ENCODE measurements at regions not wholly inside any gene's neighbourhood (a gene's known extent, or its start where the extent isn't known, plus 50 kb on each side); places are given as distances from the start of the nearest gene placed in this dataset.

DNA sequence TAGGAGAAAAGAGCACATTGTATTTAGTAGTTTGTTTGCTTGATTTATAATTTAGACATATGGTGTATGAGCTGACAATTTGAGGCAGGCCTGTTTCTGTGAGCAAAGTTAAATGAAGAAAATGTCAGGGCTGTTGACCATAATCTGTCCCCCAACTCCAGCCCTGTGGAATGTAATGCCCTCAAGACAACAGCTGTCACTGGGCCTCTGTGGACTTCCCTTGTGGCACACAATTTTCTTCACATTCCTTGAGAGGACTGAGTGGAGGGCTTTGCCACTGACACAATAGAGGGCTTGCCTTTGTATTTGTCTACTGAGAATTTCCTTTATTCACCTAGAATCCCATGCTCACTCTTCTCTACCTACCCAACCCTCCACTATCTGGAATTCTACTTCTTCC, 141.2 kb upstream of the CD180 start:
- Histone ChIP-seq H3K36me3 (ENCODE audit: control insufficient read depth in 2 of 2, insufficient read depth in 2 of 2, low read length in 1 of 2) (no peaks in the 10 kb centered on the region), H3K9ac (ENCODE audit: control insufficient read depth, insufficient read depth, low read length) (no peak overlapping the region), H3K4me2 (ENCODE audit: control insufficient read depth, insufficient read depth) (no peak overlapping the region), H3K27me3 (replicated peaks in 1 of 2; ENCODE audit: control insufficient read depth in 2 of 2, insufficient read depth in 2 of 2, low read length in 1 of 2) (no peaks in the 10 kb centered on the region), H4K20me1 (ENCODE audit: control insufficient read depth, insufficient read depth) (no peaks in the 10 kb centered on the region), H3K9me3 (replicated peaks; ENCODE audit: control insufficient read depth, insufficient read depth, low read length) (no peaks in the 10 kb centered on the region), H3K4me3 (no peak overlapping the region), H3K79me2 (ENCODE audit: control insufficient read depth, insufficient read depth, low read length) (no peaks in the 10 kb centered on the region), H2AFZ (ENCODE audit: control insufficient read depth, low read depth, low read length) (no peak overlapping the region), H3K27ac (ENCODE audit: control insufficient read depth, insufficient read depth) (no peak overlapping the region), H3K4me1 (ENCODE audit: control insufficient read depth, insufficient read depth, low read length) (no peaks in the 10 kb centered on the region)
- ATAC-seq (no peak), FAIRE-seq (no peak), DNase-seq (ENCODE audit: low read depth, low spot score) (no peak)
- SMC1A ChIA-PET (ENCODE audit: uncharacterized antibody, unreplicated experiment), result no interaction called here
- BruUV-seq (replicated peaks), result no TSS peak
- POLR2A ChIA-PET, result no interaction called here
- TF ChIP-seq SKIL (IDR thresholded peaks at IDR 0.05; ENCODE audit: low read depth, poor library complexity, severe bottlenecking) (no peak), IRF5 (IDR thresholded peaks at IDR 0.05; ENCODE audit: borderline replicate concordance) (no peak), KDM1A (IDR thresholded peaks at IDR 0.05; ENCODE audit: borderline replicate concordance) (no peak)
- in situ Hi-C loops (cut with MboI), result no loop called here
- RAD21 ChIA-PET (ENCODE audit: unreplicated experiment), result no interaction called here
- CTCF ChIA-PET, result no interaction called here
- intact Hi-C loops (cut with micrococcal nuclease; ENCODE audit: unreplicated experiment), result no loop called here

DNA sequence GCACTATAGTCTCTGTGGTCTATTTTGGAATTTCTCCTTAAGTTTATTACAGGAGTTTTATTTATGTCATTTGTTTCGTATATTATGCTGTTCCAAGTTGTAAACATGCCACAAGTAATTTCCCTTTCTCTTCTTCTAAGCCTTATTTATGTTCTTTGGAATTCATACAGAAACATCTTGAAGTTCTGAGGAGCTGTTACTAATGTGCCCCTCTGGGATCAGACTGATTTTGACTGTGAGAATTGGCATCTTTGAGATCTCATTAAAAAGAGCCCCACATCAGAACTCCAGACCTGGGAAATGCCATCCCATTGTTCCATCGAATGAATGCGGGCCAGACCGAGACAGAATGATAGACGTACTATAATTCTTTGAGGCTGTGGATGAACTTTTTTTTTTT, 138.8 kb upstream of the CD180 start:
- RAD21 ChIA-PET (ENCODE audit: unreplicated experiment), result no interaction called here
- H3K4me2 ChIP-seq (ENCODE audit: control insufficient read depth, insufficient read depth), result no peak overlapping the region
- H4K20me1 ChIP-seq (ENCODE audit: control insufficient read depth, insufficient read depth), result no peaks in the 10 kb centered on the region
- H3K4me1 ChIP-seq (ENCODE audit: control insufficient read depth, insufficient read depth, low read length), result no peaks in the 10 kb centered on the region
- POLR2A ChIA-PET, result no interaction called here
- DNase-seq (ENCODE audit: low read depth, low spot score), result no peak
- intact Hi-C loops (cut with micrococcal nuclease; ENCODE audit: unreplicated experiment), result no loop called here
- no peaks in the 10 kb centered on the region for H3K79me2 ChIP-seq (ENCODE audit: control insufficient read depth, insufficient read depth, low read length)
- in situ Hi-C loops (cut with MboI), result no loop called here
- no peak for ATAC-seq
- 73% methylated on average over 5 of the region's 5 CpGs for WGBS (ENCODE audit: insufficient coverage, insufficient replicate concordance, low lambda C conversion rate, missing lambda C conversion rate)
- H3K4me3 ChIP-seq, result no peak overlapping the region
- no peak overlapping the region for H2AFZ ChIP-seq (ENCODE audit: control insufficient read depth, low read depth, low read length)
- CTCF ChIA-PET, result interaction anchor here (0.8 kb wide), 1 partner anchor 881 kb away, joined by 3 read pairs; no protein-coding TSS in a partner anchor
- TF ChIP-seq HDGF (IDR thresholded peaks at IDR 0.05), result no peak
- no peak for TF ChIP-seq STAT1 (conservative IDR thresholded peaks at IDR 0.05)
- no peak for TF ChIP-seq FOXK2 (IDR thresholded peaks at IDR 0.05)
- no peak for TF ChIP-seq IKZF1 (conservative IDR thresholded peaks at IDR 0.05)
- no peak for TF ChIP-seq PAX5 (IDR thresholded peaks at IDR 0.05; ENCODE audit: borderline replicate concordance, low read depth, low read length)
- TF ChIP-seq MLLT1 (IDR thresholded peaks at IDR 0.05), result no peak
- TF ChIP-seq TCF7 (IDR thresholded peaks at IDR 0.05; ENCODE audit: borderline replicate concordance), result no peak
- no peak for TF ChIP-seq RCOR1 (conservative IDR thresholded peaks at IDR 0.05; ENCODE audit: low read depth, low read length)
- no peak for TF ChIP-seq DPF2 (IDR thresholded peaks at IDR 0.05)
- no peak for TF ChIP-seq EP300 (IDR thresholded peaks at IDR 0.05; ENCODE audit: borderline replicate concordance in 1 of 2, control insufficient read depth in 1 of 2, low read depth in 2 of 2, low read length in 2 of 2)
- no peak for TF ChIP-seq E2F4 (IDR thresholded peaks at IDR 0.05; ENCODE audit: low read depth, low read length)
- H3K27me3 ChIP-seq (replicated peaks in 1 of 2; ENCODE audit: control insufficient read depth in 2 of 2, insufficient read depth in 2 of 2, low read length in 1 of 2), result no peaks in the 10 kb centered on the region
- no peaks in the 10 kb centered on the region; the same call in 2 of the 3 replicates for H3K9me3 ChIP-seq (replicated peaks; ENCODE audit: control insufficient read depth, insufficient read depth, low read length)
- no peak overlapping the region for H3K9ac ChIP-seq (ENCODE audit: control insufficient read depth, insufficient read depth, low read length)
- no peaks in the 10 kb centered on the region for H3K36me3 ChIP-seq (ENCODE audit: control insufficient read depth in 2 of 2, insufficient read depth in 2 of 2, low read length in 1 of 2)
- SMC1A ChIA-PET (ENCODE audit: uncharacterized antibody, unreplicated experiment), result no interaction called here
- no peak overlapping the region for H3K27ac ChIP-seq (ENCODE audit: control insufficient read depth, insufficient read depth)
- FAIRE-seq, result no peak
- no TSS peak for BruUV-seq (replicated peaks)
